C4-2B (cell line): ENCODE measurements at regions not wholly inside any gene's neighbourhood (a gene's known extent, or its start where the extent isn't known, plus 50 kb on each side); places are given as distances from the start of the nearest gene placed in this dataset.

Source experiments
- H3K27ac ChIP-seq: fragments of 450-650 bp; 2 replicates; pipeline ENCODE4 v1.5.1; 2017
- CTCF ChIP-seq: fragments of 450-650 bp; conservative IDR thresholded peaks from 2 replicates; pipeline ENCODE4 v1.5.1; 2017; ENCODE audit warnings: mild to moderate bottlenecking
- ZFX ChIP-seq: fragments of 450-650 bp; IDR thresholded peaks from 2 replicates; pipeline ENCODE4 v1.6.1; 2017

- TF ChIP-seq ZFX (no peak), CTCF (no peak)
Measured at GRCh38 chr13:68417801-68418200, 1187.7 kb upstream of the PCDH9 start.

GRCh38 chr13:68410007-68410406 lies 1179.9 kb upstream of the PCDH9 start:
- no peak overlapping the region for H3K27ac ChIP-seq
- TF ChIP-seq CTCF (no peak), ZFX (no peak)

More at GRCh38 chr13:68417801-68418200, 1187.7 kb upstream of the PCDH9 start:
- H3K27ac ChIP-seq = no peak overlapping the region

GRCh38 chr13:68390987-68391386 lies 1160.9 kb upstream of the PCDH9 start:
- no peak for TF ChIP-seq ZFX
- no peak for TF ChIP-seq CTCF

GRCh38 chr13:68386808-68387207 lies 1156.7 kb upstream of the PCDH9 start:
- no peak overlapping the region for H3K27ac ChIP-seq
- TF ChIP-seq ZFX (no peak), CTCF (no peak)

More at GRCh38 chr13:68390987-68391386, 1160.9 kb upstream of the PCDH9 start:
- H3K27ac ChIP-seq = no peak overlapping the region

- TF ChIP-seq ZFX (no peak), CTCF (no peak)
- H3K27ac ChIP-seq = no peak overlapping the region
Measured at GRCh38 chr13:68380041-68380973, 1150.2 kb upstream of the PCDH9 start.

GRCh38 chr13:68378294-68378693 lies 1148.2 kb upstream of the PCDH9 start:
- no peak overlapping the region for H3K27ac ChIP-seq
- TF ChIP-seq ZFX (no peak), CTCF (no peak)

GRCh38 chr13:68375004-68375403 lies 1144.9 kb upstream of the PCDH9 start:
- no peak overlapping the region for H3K27ac ChIP-seq
- TF ChIP-seq ZFX = no peak
- no peak for TF ChIP-seq CTCF
